ENCODE measurements at regions not wholly inside any gene's neighbourhood (a gene's known extent, or its start where the extent isn't known, plus 50 kb on each side); places are given as distances from the start of the nearest gene placed in this dataset.

DNA sequence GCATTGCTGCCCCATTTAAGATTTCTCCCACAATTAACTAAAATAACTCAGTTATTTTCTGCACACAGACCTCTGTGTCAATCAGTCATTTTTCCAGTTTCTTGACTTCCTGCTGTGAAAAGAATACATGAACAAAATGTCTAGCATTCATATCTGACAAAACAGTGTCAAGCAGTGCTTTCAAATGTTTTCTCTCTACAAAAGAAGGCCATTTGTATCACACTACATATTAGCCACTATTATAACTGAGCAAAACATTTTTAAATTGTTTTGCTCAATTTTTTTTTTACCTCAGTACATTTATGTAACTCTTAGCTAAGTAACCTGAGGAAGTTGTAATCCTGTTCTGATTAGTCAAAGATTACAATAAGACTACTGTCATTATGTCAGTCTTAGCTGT, 1498.5 kb upstream of the PRMT6 start (continued):
- TF ChIP-seq, protein P1, sequence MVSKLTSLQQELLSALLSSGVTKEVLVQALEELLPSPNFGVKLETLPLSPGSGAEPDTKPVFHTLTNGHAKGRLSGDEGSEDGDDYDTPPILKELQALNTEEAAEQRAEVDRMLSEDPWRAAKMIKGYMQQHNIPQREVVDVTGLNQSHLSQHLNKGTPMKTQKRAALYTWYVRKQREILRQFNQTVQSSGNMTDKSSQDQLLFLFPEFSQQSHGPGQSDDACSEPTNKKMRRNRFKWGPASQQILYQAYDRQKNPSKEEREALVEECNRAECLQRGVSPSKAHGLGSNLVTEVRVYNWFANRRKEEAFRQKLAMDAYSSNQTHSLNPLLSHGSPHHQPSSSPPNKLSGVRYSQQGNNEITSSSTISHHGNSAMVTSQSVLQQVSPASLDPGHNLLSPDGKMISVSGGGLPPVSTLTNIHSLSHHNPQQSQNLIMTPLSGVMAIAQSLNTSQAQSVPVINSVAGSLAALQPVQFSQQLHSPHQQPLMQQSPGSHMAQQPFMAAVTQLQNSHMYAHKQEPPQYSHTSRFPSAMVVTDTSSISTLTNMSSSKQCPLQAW (CRISPR knock-in tag; IDR thresholded peaks at IDR 0.05): no peak
- TF ChIP-seq ZNF614 (CRISPR knock-in tag; IDR thresholded peaks at IDR 0.05; ENCODE audit: borderline replicate concordance): no peak

DNA sequence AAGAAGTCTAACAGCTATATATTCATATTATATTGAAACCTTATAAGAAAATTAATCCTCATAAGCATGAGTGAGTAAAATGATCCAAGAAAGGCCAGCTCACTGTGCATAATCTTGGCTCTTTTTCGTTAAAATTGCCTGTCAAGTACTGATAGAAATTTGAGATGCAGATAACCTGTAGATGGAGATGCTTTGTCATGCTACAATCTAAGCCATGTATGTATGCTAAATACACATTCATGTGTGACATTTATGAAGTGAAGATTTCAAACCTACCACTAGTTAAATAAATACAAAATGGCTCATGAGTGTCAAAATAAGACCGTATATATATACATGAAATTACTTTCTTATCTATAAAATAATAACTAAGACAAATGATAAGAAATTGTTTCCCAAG, 1491.5 kb upstream of the PRMT6 start:
- WGBS (ENCODE audit: low lambda C conversion rate): 2% methylated on average over 2 of the region's 2 CpGs
- ATAC-seq: no peak
- peaks cover 15% of the 10 kb centered on the region for H3K9me3 ChIP-seq (ENCODE audit: low read length)
- in situ Hi-C loops (cut with HindIII; ENCODE audit: extremely low pct_ligation_motif_present, low pct_unique_long_range_greater_than_20kb): no loop called here
- no peaks in the 10 kb centered on the region for H3K36me3 ChIP-seq (replicated peaks in 1 of 2; ENCODE audit: control insufficient read depth in 1 of 2, insufficient read depth in 2 of 2, low read length in 2 of 2)
- H3K79me2 ChIP-seq (ENCODE audit: insufficient read depth, low read length): no peaks in the 10 kb centered on the region
- H3K4me1 ChIP-seq (ENCODE audit: insufficient read depth, low read length): no peaks in the 10 kb centered on the region
- no peak for FAIRE-seq
- H3K27me3 ChIP-seq (ENCODE audit: control insufficient read depth in 1 of 2, insufficient read depth in 2 of 2, low read length in 2 of 2): no peaks in the 10 kb centered on the region
- DNase-seq (ENCODE audit: low spot score): no peak
- TF ChIP-seq, protein P2, sequence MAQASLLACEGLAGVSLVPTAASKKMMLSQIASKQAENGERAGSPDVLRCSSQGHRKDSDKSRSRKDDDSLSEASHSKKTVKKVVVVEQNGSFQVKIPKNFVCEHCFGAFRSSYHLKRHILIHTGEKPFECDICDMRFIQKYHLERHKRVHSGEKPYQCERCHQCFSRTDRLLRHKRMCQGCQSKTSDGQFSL (CRISPR knock-in tag; IDR thresholded peaks at IDR 0.05): no peak
- TF ChIP-seq, protein P3, sequence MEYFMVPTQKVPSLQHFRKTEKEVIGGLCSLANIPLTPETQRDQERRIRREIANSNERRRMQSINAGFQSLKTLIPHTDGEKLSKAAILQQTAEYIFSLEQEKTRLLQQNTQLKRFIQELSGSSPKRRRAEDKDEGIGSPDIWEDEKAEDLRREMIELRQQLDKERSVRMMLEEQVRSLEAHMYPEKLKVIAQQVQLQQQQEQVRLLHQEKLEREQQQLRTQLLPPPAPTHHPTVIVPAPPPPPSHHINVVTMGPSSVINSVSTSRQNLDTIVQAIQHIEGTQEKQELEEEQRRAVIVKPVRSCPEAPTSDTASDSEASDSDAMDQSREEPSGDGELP (IDR thresholded peaks at IDR 0.05; ENCODE audit: borderline replicate concordance, low read depth): no peak
- ChIA-PET CTCF (ENCODE audit: low intra/inter-chr PET ratio, low total read pairs) (no interaction called here), POLR2A (no interaction called here)
- intact Hi-C loops (cut with micrococcal nuclease; ENCODE audit: unreplicated experiment): no loop called here
- BruUV-seq (replicated peaks): no TSS peak
- no peak overlapping the region for H3K4me3 ChIP-seq (replicated peaks in 1 of 3; ENCODE audit: insufficient read depth in 1 of 3, low read depth in 2 of 3, low read length in 3 of 3)
- no peak overlapping the region for H3K27ac ChIP-seq (ENCODE audit: extremely low read length, insufficient read depth, low read length)
- no peak overlapping the region for H3K4me2 ChIP-seq (ENCODE audit: low read depth, low read length)
- no peak overlapping the region for H2AFZ ChIP-seq (ENCODE audit: low read length)
- H3K9ac ChIP-seq (ENCODE audit: insufficient read depth, low read depth, low read length): no peak overlapping the region
- no peaks in the 10 kb centered on the region for H4K20me1 ChIP-seq (ENCODE audit: insufficient read depth, low read length)
